CD8-positive, alpha-beta memory T cell (primary cell): ENCODE measurements at regions not wholly inside any gene's neighbourhood (a gene's known extent, or its start where the extent isn't known, plus 50 kb on each side); places are given as distances from the start of the nearest gene placed in this dataset.
"Not testable (repeated sequence)": the region's sequence is repeated elsewhere in the genome, so short reads cannot be mapped to it uniquely, and the experiment has no call there.

ENCODE experiments used
- CTCF ChIA-PET: fragments of 350-600 bp; sonication (Branson Sonifier 250); formaldehyde crosslinking; loops from one replicate; lab custom pipeline; 2021; ENCODE audit warnings: antibody characterized with exemption; lab: Charles Lee
- POLR2A ChIA-PET: fragments of 350-600 bp; sonication (Branson Sonifier 250); formaldehyde crosslinking; loops from one replicate; lab custom pipeline; 2021; ENCODE audit warnings: antibody characterized with exemption; lab: Charles Lee
- DNase-seq, 5 donors: peaks; one replicate each; pipeline versions ENCODE4 v3.0.0 to v3.0.0-alpha.2; 2020 to 2022; ENCODE audit warnings: mixed read lengths in 1 of 5
- H3K27ac ChIP-seq: one replicate; pipeline ENCODE4 v1.7.0; 2013; ENCODE audit warnings: low read depth, mild to moderate bottlenecking, low read length, moderate library complexity
- H3K27me3 ChIP-seq: 2 replicates; pipeline ENCODE4 v1.7.0; 2013; ENCODE audit warnings: low read length, mild to moderate bottlenecking; ENCODE audit not compliant: insufficient read depth, poor library complexity, severe bottlenecking
- H3K36me3 ChIP-seq: 2 replicates; pipeline ENCODE4 v1.7.0; 2013; ENCODE audit warnings: mild to moderate bottlenecking, low read length, moderate library complexity; ENCODE audit not compliant: insufficient read depth
- H3K4me1 ChIP-seq: 2 replicates; pipeline ENCODE4 v1.7.0; 2013; ENCODE audit warnings: mild to moderate bottlenecking, low read length, moderate library complexity; ENCODE audit not compliant: insufficient read depth
- H3K4me3 ChIP-seq: 2 replicates; pipeline ENCODE4 v1.7.0; 2013; ENCODE audit warnings: mild to moderate bottlenecking, low read length
- H3K9me3 ChIP-seq: 2 replicates; pipeline ENCODE4 v1.7.0; 2013; ENCODE audit warnings: mild to moderate bottlenecking, low read length
- H3K27ac Mint-ChIP-seq, 8 donors: one replicate each; pipeline ENCODE4 v1.8.0; 2020 to 2021; ENCODE audit warnings: mixed read lengths in 8 of 8, mild to moderate bottlenecking in 6 of 8, inconsistent platforms in 3 of 8, moderate library complexity in 3 of 8
- H3K27me3 Mint-ChIP-seq, 2 donors: one replicate each; pipeline ENCODE4 v1.8.0; 2020 to 2021; ENCODE audit warnings: mixed read lengths in 2 of 2, mild to moderate bottlenecking in 1 of 2, moderate library complexity in 1 of 2
- H3K36me3 Mint-ChIP-seq, 3 donors: one replicate each; pipeline ENCODE4 v1.8.0; 2020 to 2021; ENCODE audit warnings: mixed read lengths in 3 of 3, inconsistent platforms in 1 of 3, mild to moderate bottlenecking in 1 of 3
- H3K4me1 Mint-ChIP-seq, 3 donors: one replicate each; pipeline ENCODE4 v1.8.0; 2020 to 2021; ENCODE audit warnings: mixed read lengths in 3 of 3, inconsistent platforms in 1 of 3, mild to moderate bottlenecking in 1 of 3
- H3K4me3 Mint-ChIP-seq, 7 donors: one replicate each; pipeline ENCODE4 v1.8.0; 2020 to 2021; ENCODE audit warnings: mixed read lengths in 7 of 7, mild to moderate bottlenecking in 6 of 7, moderate library complexity in 4 of 7, inconsistent platforms in 2 of 7
- H3K9me3 Mint-ChIP-seq, 5 donors: one replicate each; pipeline ENCODE4 v1.8.0; 2020 to 2022; ENCODE audit warnings: mixed read lengths in 5 of 5, mild to moderate bottlenecking in 3 of 5, moderate library complexity in 2 of 5, inconsistent platforms in 1 of 5

- no peak overlapping the region for H3K4me3 ChIP-seq
- no peaks in the 10 kb centered on the region for H3K36me3 Mint-ChIP-seq
- H3K4me3 Mint-ChIP-seq = no peak overlapping the region
- no peak overlapping the region for H3K27ac ChIP-seq
- no peak for DNase-seq
- H3K4me1 Mint-ChIP-seq = no peaks in the 10 kb centered on the region
- peaks cover 0 to 1% of the 10 kb centered on the region in 2 donors for H3K27me3 Mint-ChIP-seq
- ChIA-PET CTCF (no interaction called here), POLR2A (no interaction called here)
- H3K9me3 Mint-ChIP-seq = peaks cover 2 to 12% (median 6%) of the 10 kb centered on the region in 5 donors
- no peak overlapping the region for H3K27ac Mint-ChIP-seq
- H3K27me3 ChIP-seq = no peaks in the 10 kb centered on the region
- H3K9me3 ChIP-seq = no peaks in the 10 kb centered on the region
- H3K36me3 ChIP-seq = no peaks in the 10 kb centered on the region
- H3K4me1 ChIP-seq = no peaks in the 10 kb centered on the region
These were observed 633.2 kb upstream of the NRP1 start for GRCh38 chr10:33967606-33968120.

GRCh38 chr10:33966946-33967345 lies 632.5 kb upstream of the NRP1 start:
- CTCF ChIA-PET = no interaction called here
- Mint-ChIP-seq H3K4me1 (no peaks in the 10 kb centered on the region), H3K27ac (no peak overlapping the region), H3K4me3 (no peak overlapping the region), H3K36me3 (no peaks in the 10 kb centered on the region), H3K27me3 (peaks cover 0 to 6% of the 10 kb centered on the region in 2 donors), H3K9me3 (peaks cover 2 to 12% (median 6%) of the 10 kb centered on the region in 5 donors)
- Histone ChIP-seq H3K4me3 (no peak overlapping the region), H3K4me1 (no peaks in the 10 kb centered on the region), H3K27me3 (no peaks in the 10 kb centered on the region), H3K36me3 (no peaks in the 10 kb centered on the region), H3K27ac (no peak overlapping the region), H3K9me3 (no peaks in the 10 kb centered on the region)
- DNase-seq = no peak
- POLR2A ChIA-PET = no interaction called here

DNA sequence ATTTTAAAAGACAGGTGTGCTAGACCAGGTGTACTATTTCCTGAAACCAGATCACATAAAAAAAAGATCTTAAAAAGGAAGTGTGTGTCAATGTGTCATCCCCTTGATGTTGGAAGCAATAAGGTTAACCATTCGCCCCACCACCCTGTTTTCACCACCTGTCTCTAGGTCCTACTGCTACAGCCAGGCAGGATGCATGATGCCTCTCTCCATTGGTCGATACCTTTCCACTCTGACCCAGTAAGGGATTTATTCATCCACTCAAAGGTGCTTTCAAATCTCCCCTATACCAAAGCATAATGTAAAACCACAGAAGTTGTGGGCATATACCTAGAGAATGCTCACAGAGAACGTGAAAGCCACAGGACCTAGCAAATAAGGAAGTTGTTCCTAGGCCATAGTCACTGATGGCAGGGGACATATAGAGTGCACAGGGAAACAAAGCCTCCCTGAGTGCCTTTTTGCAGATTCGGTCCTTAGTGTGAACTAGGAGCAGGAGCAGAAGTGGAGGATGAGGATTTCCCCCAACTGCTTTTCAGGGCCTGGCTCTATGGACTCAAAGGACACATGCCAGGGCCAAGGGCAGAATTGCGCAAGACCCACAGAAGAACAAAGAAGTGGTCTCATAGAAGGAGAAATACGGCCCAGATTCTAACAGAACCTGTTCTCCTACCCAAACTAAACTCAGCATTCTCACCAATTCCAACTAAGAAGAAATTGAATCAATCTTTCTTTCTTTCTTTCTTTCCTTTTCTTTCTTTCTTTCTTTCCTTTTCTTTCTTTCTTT lies 631.5 kb upstream of the NRP1 start:
- Mint-ChIP-seq H3K27ac (peak overlapping the region in 1 of 8 donors; percentile 88), H3K4me1 (no peaks in the 10 kb centered on the region), H3K27me3 (peaks cover 0 to 5% of the 10 kb centered on the region in 2 donors), H3K36me3 (no peaks in the 10 kb centered on the region), H3K4me3 (no peak overlapping the region), H3K9me3 (peaks cover 2 to 12% (median 6%) of the 10 kb centered on the region in 5 donors)
- Histone ChIP-seq H3K36me3 (no peaks in the 10 kb centered on the region), H3K27ac (no peak overlapping the region), H3K27me3 (no peaks in the 10 kb centered on the region), H3K9me3 (no peaks in the 10 kb centered on the region), H3K4me1 (no peaks in the 10 kb centered on the region), H3K4me3 (no peak overlapping the region)
- CTCF ChIA-PET = no interaction called here
- POLR2A ChIA-PET = no interaction called here
- no peak for DNase-seq

- no peak overlapping the region for H3K27ac Mint-ChIP-seq
- Histone ChIP-seq H3K27me3 (no peaks in the 10 kb centered on the region), H3K36me3 (no peaks in the 10 kb centered on the region), H3K27ac (no peak overlapping the region), H3K4me3 (no peak overlapping the region), H3K9me3 (no peaks in the 10 kb centered on the region), H3K4me1 (no peaks in the 10 kb centered on the region)
- peaks cover 0 to 5% of the 10 kb centered on the region in 2 donors for H3K27me3 Mint-ChIP-seq
- H3K4me3 Mint-ChIP-seq = no peak overlapping the region
- DNase-seq = no peak
- CTCF ChIA-PET = no interaction called here
- H3K36me3 Mint-ChIP-seq = no peaks in the 10 kb centered on the region
- POLR2A ChIA-PET = no interaction called here
- no peaks in the 10 kb centered on the region for H3K4me1 Mint-ChIP-seq
- peaks cover 0 to 6% (median under 1%) of the 10 kb centered on the region in 5 donors for H3K9me3 Mint-ChIP-seq
These were observed 629.3 kb upstream of the NRP1 start for GRCh38 chr10:33963729-33964128.

- H3K27me3 Mint-ChIP-seq, H3K27ac ChIP-seq, H3K9me3 ChIP-seq, H3K9me3 Mint-ChIP-seq, H3K4me1 ChIP-seq, CTCF ChIA-PET, POLR2A ChIA-PET, H3K4me1 Mint-ChIP-seq, H3K4me3 Mint-ChIP-seq, H3K36me3 Mint-ChIP-seq, DNase-seq, H3K27me3 ChIP-seq, H3K36me3 ChIP-seq, H3K4me3 ChIP-seq: not testable (repeated sequence)
- H3K27ac Mint-ChIP-seq = peak overlapping the region in 1 of 8 donors; percentile 23
These were observed 621.9 kb upstream of the NRP1 start for GRCh38 chr10:33956322-33956721.

DNA sequence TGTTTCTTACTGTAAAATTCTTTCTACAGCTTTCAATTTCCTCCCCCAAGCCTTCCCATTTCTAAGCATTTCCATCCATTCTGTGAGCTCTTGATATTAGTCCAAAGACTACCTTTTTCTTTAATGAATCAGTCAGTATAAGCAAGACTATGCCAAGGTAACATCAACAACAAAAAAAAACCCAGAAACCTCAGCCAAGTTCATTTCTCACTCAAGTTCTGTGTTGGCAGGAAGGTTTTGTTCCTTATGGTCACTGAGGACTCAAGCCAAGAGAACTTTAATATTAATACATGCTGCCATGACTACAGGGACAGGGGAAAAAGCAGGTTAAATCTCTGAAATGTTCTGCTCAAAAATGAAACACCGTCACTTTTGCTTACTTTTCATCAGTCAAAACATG lies 621.2 kb upstream of the NRP1 start:
- no peak overlapping the region for H3K4me3 ChIP-seq
- Mint-ChIP-seq H3K27ac (peak overlapping the region in 1 of 8 donors; percentile 48), H3K4me1 (no peaks in the 10 kb centered on the region), H3K9me3 (no peaks in the 10 kb centered on the region), H3K27me3 (no peaks in the 10 kb centered on the region), H3K4me3 (no peak overlapping the region), H3K36me3 (no peaks in the 10 kb centered on the region)
- no peak for DNase-seq
- H3K27ac ChIP-seq = no peak overlapping the region
- ChIA-PET POLR2A (no interaction called here), CTCF (no interaction called here)
- no peaks in the 10 kb centered on the region for H3K9me3 ChIP-seq
- H3K4me1 ChIP-seq = no peaks in the 10 kb centered on the region
- no peaks in the 10 kb centered on the region for H3K27me3 ChIP-seq
- no peaks in the 10 kb centered on the region for H3K36me3 ChIP-seq

GRCh38 chr10:33952692-33953360 lies 618.4 kb upstream of the NRP1 start:
- no peaks in the 10 kb centered on the region for H3K27me3 Mint-ChIP-seq
- CTCF ChIA-PET = no interaction called here
- H3K4me1 ChIP-seq = no peaks in the 10 kb centered on the region
- H3K4me3 Mint-ChIP-seq = no peak overlapping the region
- no peaks in the 10 kb centered on the region for H3K36me3 ChIP-seq
- H3K27ac ChIP-seq = no peak overlapping the region
- H3K9me3 ChIP-seq = no peaks in the 10 kb centered on the region
- no peaks in the 10 kb centered on the region for H3K4me1 Mint-ChIP-seq
- H3K36me3 Mint-ChIP-seq = no peaks in the 10 kb centered on the region
- H3K9me3 Mint-ChIP-seq = no peaks in the 10 kb centered on the region
- no peaks in the 10 kb centered on the region for H3K27me3 ChIP-seq
- H3K27ac Mint-ChIP-seq = no peak overlapping the region
- no peak overlapping the region for H3K4me3 ChIP-seq
- no peak for DNase-seq
- POLR2A ChIA-PET = no interaction called here

- Histone ChIP-seq H3K9me3 (no peaks in the 10 kb centered on the region), H3K27me3 (no peaks in the 10 kb centered on the region), H3K27ac (no peak overlapping the region), H3K4me3 (no peak overlapping the region), H3K4me1 (no peaks in the 10 kb centered on the region), H3K36me3 (no peaks in the 10 kb centered on the region)
- Mint-ChIP-seq H3K4me1 (no peaks in the 10 kb centered on the region), H3K9me3 (peaks cover 0 to 5% (median 0%) of the 10 kb centered on the region in 5 donors), H3K36me3 (no peaks in the 10 kb centered on the region), H3K4me3 (no peak overlapping the region), H3K27me3 (no peaks in the 10 kb centered on the region), H3K27ac (no peak overlapping the region)
- CTCF ChIA-PET = no interaction called here
- POLR2A ChIA-PET = no interaction called here
- DNase-seq = no peak
These were observed 615.7 kb upstream of the NRP1 start for GRCh38 chr10:33950206-33950605.
